ENCODE measurements at regions not wholly inside any gene's neighbourhood (a gene's known extent, or its start where the extent isn't known, plus 50 kb on each side); places are given as distances from the start of the nearest gene placed in this dataset.
"Not testable (repeated sequence)": the region's sequence is repeated elsewhere in the genome, so short reads cannot be mapped to it uniquely, and the experiment has no call there.

GRCh38 chr12:63508543-63508942 lies 159.8 kb downstream of the DPY19L2 start:
- DNase-seq (ENCODE audit: low read depth), result no peak

GRCh38 chr12:63499567-63499966 lies 168.7 kb downstream of the DPY19L2 start:
- DNase-seq (ENCODE audit: low read depth), result no peak

- no peak for DNase-seq (ENCODE audit: low read depth)
These were observed 170.1 kb downstream of the DPY19L2 start for GRCh38 chr12:63498239-63498638.

- DNase-seq (ENCODE audit: low read depth), result no peak
These were observed 171.6 kb downstream of the DPY19L2 start for GRCh38 chr12:63496654-63497053.

- no peak for DNase-seq (ENCODE audit: low read depth)
These were observed 172.3 kb downstream of the DPY19L2 start for GRCh38 chr12:63495974-63496373.

GRCh38 chr12:63493357-63493756 lies 174.9 kb downstream of the DPY19L2 start:
- DNase-seq (ENCODE audit: low read depth), result not testable (repeated sequence)

- DNase-seq (ENCODE audit: low read depth), result no peak
These were observed 188.1 kb downstream of the DPY19L2 start for GRCh38 chr12:63480186-63480585.

GRCh38 chr12:63470161-63470560 lies 198.1 kb downstream of the DPY19L2 start:
- no peak for DNase-seq (ENCODE audit: low read depth)

GRCh38 chr12:63467951-63468350 lies 200.3 kb downstream of the DPY19L2 start:
- DNase-seq (ENCODE audit: low read depth), result no peak

- DNase-seq (ENCODE audit: low read depth), result no peak
These were observed 210.4 kb downstream of the DPY19L2 start for GRCh38 chr12:63457857-63458256.

- DNase-seq (ENCODE audit: low read depth), result no peak
These were observed 210.9 kb downstream of the DPY19L2 start for GRCh38 chr12:63457428-63457827.

- no peak for DNase-seq (ENCODE audit: low read depth)
These were observed 217.5 kb downstream of the DPY19L2 start for GRCh38 chr12:63450816-63451215.

- DNase-seq (ENCODE audit: low read depth), result no peak
These were observed 218.0 kb downstream of the DPY19L2 start for GRCh38 chr12:63450334-63450733.

GRCh38 chr12:63445224-63445880 lies 222.9 kb downstream of the DPY19L2 start:
- DNase-seq (ENCODE audit: low read depth), result no peak

- no peak for DNase-seq (ENCODE audit: low read depth)
These were observed 228.2 kb downstream of the DPY19L2 start for GRCh38 chr12:63440048-63440447.

GRCh38 chr12:63434384-63434783 lies 233.9 kb downstream of the DPY19L2 start:
- DNase-seq (ENCODE audit: low read depth), result not testable (repeated sequence)

- DNase-seq (ENCODE audit: low read depth), result not testable (repeated sequence)
These were observed 240.3 kb downstream of the DPY19L2 start for GRCh38 chr12:63427969-63428368.

- peak; percentile 68 for DNase-seq (ENCODE audit: low read depth)
These were observed 241.3 kb downstream of the DPY19L2 start for GRCh38 chr12:63427029-63427428.

GRCh38 chr12:63424671-63425070 lies 243.6 kb downstream of the DPY19L2 start:
- no peak for DNase-seq (ENCODE audit: low read depth)

- no peak for DNase-seq (ENCODE audit: low read depth)
These were observed 244.5 kb downstream of the DPY19L2 start for GRCh38 chr12:63423839-63424238.

GRCh38 chr12:63420206-63420644 lies 248.1 kb downstream of the DPY19L2 start:
- peak; percentile 74 for DNase-seq (ENCODE audit: low read depth)

GRCh38 chr12:63419154-63419553 lies 249.1 kb downstream of the DPY19L2 start:
- peak; percentile 59 for DNase-seq (ENCODE audit: low read depth)

GRCh38 chr12:63416788-63417187 lies 251.5 kb downstream of the DPY19L2 start:
- DNase-seq (ENCODE audit: low read depth), result no peak

GRCh38 chr12:63415357-63415756 lies 252.9 kb downstream of the DPY19L2 start:
- no peak for DNase-seq (ENCODE audit: low read depth)

All from Daoy (cell line).